Ecto neural progenitor cell (in vitro differentiated cells): ENCODE measurements at regions not wholly inside any gene's neighbourhood (a gene's known extent, or its start where the extent isn't known, plus 50 kb on each side); places are given as distances from the start of the nearest gene placed in this dataset.

ENCODE experiments used
- DNase-seq: peaks from one replicate; pipeline ENCODE4 v3.0.0-alpha.2; 2018; ENCODE audit warnings: low spot score

DNA sequence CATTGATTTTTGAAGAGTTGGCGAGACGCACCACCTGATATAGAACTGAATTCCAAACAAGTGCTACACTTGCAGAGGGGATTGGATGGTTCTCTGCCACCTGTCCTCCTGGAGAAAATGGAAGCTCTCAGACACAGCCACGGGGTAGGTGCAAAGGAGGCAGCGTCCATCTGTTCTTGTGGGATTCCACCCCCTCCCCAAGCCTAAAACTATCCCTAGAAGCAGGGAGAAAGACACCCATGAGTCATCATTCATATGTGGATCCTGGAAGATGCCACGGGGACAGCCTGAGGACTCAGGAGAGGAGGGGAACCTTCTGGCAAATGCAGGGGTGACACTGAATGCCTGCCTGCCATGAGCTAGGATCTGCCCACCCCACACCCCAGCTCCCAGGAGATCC lies 171.3 kb upstream of the CST7 start:
- DNase-seq, result no peak

DNA sequence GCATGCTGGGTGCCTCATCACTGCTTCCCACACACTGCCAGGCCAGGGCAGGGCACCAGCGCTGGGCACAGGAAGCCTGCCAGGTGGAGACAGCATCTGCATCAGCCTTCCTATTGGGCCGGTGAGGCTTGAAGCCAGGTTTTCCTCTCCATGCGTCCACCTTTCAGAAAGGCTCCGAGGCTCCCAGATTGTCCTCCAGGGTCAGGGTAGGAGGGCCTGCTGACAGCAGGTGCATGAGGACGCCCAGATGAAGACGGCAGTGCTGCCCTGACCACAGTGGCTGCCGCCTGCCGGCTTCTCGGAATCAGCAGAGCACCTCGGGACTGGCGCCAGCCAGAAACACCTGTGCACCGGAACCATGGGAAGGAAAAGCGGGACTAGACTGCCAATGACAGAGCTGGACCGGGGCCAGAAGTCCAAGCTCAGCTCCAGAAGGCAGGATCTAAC lies 170.5 kb upstream of the CST7 start:
- no peak for DNase-seq

DNA sequence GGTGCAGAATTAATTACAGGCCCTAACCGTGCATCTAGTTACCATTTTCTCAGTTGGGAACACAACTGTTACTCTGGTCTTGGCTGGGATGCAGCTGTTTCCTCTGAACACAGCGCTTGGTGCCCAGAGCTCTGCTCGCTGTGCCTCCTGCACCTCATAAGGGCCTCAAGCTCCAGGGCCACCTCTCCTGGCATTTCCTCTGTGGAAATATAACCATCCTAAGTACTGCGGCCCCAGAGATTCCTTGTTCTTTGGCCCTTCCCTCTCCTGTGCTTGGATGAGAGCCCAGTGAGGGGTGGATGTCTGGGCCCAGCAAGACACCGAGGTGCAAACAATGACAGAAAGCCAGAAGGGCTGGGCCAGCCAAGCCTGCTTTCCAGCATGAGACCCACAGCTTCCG lies 169.9 kb upstream of the CST7 start:
- no peak for DNase-seq

DNA sequence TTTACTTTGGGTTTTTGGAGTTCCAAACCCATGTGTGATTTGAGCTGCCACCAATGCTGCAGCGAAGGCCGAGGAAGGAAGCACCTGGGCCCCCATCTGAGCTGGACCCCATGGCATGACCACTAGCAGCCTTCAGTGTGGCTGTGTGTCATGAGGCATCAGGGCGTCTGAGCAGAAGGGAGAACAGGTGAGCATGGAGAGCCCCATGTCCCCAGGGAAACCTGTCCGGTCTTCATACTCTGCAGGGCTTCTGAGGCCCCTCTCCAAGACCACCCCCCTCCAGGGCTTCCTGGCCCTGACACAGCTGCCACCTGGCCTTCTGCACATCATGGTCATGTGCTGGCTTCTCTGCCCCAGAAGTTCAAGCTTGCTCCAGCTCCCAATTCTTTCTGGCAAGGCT lies 169.1 kb upstream of the CST7 start:
- DNase-seq, result no peak

DNA sequence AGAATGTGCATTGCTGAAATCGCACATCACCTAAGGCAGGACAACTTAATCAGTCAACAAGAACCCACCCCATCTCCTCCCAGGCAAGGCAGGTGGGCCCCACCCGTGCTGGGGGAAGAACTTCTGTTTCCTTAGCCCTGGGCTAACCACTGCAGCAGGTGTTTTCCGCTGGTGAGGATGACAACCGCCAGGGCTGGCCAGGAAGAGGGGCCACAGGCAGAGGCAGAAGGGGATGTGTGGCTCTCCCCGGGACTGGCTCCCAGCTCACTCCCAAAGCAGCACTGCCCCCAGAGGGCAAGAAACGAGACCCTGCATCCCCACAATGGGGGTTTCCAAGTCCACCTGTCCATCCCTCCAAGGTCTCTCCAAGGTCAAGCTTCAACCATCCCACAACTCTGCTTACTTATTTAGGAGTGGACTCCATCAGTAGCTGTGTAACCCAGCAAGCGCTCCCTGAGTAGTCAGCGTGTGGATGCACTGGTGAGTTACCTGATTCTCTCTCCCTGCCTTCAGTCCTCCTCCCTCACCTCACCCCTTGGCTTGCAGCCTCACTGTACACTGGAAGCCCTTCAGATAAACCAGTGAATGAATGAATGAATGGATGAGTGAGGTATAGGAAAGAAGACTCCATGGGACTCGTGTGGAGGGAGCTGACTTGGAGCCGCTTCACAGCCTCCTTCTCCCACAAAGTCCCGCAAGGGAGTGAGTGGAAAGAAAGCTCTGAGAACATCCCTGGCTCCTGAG lies 168.2 kb upstream of the CST7 start:
- DNase-seq, result no peak

DNA sequence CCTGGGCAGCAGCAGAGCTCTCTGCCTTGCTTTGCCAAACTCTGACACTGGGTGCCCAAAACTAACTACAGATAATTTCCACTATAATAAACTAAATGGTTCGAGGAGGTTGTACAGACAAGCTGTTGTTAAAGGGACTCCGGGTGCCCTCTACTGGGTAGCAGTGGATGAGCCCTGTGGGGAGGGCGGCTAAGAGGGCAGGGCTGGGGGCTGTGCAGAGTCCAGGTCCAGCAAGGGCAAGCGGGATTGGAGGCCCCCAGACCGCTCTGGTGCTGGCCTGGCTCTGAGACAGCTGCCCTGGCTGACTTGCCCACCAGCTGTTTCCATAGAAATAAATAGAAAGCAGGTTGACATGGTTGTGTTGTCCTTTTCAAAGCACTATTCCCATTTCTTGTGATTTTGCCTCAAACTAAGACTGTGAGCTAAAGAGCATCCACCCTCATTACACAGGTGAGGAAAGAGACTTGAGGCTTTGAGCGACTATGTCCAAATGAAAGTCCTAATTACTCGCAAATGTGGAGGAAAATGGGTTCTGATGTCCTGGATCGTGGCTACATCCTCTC lies 167.6 kb upstream of the CST7 start:
- no peak for DNase-seq

DNA sequence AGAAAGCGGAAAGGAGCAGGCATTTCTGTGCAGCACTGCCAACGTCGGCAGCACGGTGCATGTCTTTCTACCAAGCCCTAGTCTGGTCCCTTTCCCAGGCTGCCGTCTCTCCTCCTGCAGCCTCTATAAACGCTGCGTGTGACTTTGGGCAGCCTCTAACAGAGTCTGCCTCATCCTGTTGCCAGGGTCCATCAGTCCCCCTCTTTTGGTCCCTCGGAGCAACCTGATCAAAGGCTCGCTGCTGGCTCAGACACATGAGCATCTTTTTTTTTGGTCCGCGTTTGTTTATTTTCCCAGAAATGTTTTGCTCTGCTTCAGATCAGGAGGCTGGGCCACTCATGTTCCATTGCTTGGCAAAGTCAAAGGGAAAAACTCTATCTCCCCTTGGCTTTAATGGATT lies 166.8 kb upstream of the CST7 start:
- no peak for DNase-seq

DNA sequence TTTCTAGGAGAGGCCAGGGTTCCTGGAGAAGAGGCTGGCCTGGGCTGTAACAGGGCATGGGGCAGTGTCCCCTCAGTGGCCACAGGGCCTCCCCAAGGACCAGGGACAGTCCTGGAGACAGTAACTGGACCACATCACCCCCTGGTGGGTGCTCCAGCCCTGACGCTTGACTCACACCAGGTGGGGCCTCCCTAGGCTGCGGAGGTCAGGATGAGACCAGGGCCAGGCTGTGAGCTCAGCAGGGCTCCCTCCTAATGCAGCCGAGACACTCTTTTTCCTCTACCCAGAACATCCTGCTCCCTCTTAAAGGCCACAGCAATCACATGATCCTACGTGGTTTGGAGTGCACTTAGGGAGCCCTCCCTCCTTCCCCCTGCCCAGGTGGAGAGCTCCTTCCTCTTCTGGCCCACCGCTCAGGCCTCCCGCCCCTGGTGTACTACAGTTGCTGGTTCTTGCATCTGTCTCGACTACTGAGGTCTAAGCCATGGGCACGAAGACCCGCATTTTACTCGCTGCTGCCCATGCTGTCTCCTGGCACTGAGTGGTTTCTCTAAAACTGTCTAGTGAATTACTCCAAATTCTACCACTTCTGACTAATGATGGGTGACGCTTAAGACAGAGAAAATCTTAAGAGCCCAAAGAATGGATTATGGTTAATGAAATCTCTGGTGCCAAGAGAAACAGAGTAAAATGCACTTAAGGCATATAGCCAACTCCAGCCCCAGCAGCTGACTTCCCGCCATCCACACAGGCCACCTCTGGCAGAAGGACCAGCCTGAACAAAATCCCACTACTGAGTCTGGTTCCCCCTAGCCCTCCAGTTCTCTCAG lies 166.1 kb upstream of the CST7 start:
- DNase-seq, result no peak

DNA sequence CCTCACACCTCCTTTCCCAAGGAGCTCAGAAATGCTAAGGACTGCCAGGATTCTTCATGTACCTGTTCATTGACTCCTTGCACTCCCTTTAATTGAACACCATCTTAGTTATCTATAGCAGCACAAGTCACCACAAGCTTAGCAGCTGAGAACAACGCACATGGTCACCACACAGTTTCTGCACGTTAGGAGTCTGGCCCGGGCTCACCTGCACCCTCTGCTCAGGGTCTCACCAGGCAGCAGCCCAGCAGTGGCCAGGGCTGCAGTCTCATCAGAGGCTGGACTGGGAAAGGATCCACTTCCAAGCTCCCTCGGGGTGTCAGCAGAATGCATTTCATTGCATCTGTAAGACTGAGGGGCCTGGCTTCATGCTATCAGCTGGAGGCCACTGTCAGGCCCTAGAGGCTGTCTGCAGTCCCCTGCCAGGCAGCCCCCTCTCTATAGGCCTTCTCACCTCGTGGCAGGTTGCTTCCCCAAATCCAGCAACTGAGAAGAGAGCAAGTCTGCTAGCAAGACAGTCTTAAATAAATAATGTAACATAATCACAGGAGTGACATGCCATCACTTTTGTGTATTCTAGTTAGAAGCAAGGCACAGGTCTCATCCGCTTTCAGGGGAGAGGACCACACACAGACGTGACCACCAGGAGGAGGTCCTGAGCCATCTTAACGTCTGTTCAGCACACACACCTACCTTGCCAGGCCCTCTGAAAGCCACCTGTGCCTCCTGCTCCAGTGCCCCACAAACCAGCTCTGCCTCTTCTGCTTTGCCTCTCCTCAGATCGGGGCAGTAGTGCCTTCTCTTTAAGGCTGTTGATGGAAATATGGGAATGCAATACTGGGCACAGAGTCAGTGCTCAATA lies 165.2 kb upstream of the CST7 start:
- no peak for DNase-seq

DNA sequence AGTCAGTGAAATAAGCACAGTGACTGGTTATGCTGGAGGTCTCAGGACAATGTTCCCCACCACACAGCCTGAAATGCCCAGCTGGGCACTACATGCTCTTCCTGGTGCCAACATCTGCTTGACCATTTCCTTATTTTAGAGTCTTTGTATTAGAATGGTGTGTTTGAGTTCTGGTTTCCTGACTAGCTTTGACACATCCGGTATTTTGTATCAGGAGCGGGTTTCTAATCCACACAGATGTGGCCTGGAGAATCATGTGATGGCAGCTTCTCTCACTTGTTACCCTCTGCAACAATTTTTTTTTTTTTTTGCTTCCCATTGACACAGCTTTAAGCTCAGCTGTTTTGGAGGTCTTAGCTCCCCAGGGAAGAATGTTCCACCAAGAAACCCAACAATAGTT lies 164.5 kb upstream of the CST7 start:
- no peak for DNase-seq

DNA sequence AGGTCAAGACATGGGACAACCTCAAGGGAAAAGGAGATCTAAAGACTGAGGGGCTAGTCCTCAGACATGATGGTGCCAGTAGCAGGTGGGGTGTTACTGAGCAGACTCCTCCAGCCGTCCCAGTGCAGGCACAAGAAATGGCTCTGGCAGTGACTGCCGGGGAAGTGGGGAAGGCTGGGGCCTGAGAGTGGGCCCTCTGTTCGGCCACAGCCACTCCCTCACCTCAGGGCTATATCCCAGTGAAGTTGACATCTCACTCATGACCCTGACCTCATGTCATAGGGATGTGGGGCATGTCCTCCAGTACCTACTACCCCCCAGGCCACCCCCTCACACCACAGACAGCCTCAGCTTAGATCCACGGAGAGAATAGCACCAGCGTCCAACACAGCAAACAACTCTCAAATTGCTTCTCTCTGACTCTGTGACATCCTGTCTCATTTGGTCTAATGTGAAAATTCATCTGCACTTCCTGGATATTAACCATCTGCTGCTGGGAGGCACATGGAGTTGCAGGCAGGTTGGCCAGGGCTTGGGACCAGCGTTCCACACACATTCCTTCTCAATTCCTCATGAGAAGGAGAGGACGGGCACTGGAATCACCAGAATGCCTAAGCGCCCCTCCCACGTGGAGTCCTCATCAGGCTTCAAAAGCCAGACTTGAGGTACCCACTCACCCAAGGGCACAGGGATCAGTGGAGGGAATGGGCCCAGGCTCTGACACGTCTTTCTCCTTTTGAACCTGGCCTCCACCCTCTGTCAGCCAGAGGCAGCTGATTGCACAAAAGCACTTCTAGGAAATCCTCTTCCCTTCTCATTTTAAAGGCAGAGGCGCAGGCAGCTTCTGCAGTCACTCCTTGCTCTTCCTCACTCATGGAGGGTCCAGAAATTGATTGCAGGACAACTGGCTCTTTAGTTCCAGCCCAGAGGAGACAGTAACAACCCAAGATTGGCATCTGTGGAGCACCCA lies 163.6 kb upstream of the CST7 start:
- no peak for DNase-seq

DNA sequence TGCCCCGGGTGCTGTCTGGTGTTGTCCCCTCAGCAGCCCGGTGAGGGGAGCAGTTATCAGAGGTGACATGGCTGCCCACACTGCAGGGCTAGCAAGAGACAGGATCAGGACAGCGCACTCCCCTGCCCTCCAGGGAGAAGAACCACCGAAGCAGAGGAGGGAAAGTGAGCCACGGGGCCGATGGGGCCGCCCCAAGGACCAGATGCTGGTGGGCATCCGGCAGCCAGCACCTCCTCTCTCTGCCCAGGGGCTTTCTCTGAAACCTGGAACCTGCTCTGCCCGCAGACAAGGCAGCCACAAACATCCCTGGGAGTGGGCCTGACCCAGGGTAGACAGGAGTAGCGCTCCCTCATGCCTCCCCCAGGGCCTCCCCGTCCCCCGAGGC lies 163.0 kb upstream of the CST7 start:
- DNase-seq, result no peak

DNA sequence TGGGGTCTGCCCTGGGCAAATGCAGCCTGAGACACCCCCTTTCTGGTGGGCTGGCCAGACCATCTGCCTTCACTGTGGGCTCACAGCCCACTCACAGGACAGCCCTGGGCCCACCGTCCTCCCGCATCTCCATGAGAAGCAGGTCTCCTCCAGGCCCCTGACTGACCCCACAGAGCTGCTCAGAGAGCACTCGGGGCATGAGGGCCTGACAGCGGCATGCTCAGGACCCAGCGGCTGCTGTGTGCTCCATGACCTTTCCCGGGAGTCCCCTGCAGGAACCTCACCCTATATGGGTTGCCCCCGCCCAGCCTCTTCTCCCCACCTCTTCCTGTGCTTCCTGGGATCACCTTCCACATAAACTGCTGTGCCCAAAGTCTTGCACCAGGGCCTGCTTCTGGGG lies 162.4 kb upstream of the CST7 start:
- DNase-seq, result no peak

DNA sequence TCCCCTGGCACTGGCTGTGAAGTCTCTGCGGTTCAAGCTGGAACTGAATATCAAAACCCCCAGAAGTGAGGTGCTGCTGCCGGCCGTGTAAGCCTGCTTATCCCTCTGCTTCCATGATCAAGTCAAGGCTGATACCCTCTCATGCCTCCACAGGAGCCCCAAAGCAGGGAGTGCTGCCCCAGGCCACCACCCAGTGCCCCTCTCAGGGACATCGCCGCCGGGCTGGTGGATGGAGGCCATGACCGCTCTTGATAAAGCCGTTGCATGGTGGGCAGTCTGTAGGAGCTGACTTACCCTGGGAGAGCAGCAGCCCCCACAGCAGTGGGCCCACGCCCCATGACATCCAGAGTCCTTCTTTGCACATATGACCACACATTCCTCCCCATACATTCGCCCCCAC lies 162.0 kb upstream of the CST7 start:
- no peak for DNase-seq

DNA sequence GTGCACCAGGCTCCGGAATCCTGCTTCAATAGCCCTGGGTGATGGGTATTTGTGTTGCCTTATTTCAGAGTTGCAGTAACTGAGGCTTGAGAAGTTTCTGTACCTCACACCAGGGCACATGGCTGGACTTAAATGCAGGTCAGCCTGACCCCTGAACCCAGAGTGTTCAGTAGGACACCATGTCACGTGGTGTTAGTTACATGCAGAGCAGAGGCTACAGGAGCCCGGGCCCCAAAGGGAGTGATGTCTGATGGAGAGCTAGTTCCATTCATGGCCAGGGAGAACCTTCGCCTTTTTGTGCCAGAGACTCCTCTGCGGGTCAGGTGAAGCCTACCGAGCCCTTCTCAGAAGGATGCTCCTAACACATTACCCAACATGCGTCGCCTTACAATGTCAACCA lies 161.4 kb upstream of the CST7 start:
- DNase-seq, result no peak

DNA sequence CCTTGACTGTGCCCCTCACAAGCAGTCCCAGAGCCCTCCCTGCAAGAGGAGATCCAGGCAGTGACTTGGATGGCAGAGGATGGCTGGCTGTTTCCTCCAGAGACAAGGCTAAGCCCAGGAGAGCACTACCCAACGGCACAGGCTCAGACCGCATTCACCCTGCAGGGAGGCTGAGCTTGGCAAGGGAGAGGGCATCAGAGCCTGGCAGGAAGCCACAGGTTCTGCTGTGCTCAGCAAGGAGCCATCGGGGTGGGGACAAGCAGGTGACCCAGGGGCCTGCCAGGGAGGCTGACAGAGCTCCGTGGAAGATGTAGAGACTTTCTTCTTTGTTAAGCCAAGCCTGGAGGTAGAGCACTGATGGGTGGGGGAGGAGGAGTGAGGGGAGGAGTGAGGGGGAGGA lies 159.2 kb upstream of the CST7 start:
- no peak for DNase-seq

DNA sequence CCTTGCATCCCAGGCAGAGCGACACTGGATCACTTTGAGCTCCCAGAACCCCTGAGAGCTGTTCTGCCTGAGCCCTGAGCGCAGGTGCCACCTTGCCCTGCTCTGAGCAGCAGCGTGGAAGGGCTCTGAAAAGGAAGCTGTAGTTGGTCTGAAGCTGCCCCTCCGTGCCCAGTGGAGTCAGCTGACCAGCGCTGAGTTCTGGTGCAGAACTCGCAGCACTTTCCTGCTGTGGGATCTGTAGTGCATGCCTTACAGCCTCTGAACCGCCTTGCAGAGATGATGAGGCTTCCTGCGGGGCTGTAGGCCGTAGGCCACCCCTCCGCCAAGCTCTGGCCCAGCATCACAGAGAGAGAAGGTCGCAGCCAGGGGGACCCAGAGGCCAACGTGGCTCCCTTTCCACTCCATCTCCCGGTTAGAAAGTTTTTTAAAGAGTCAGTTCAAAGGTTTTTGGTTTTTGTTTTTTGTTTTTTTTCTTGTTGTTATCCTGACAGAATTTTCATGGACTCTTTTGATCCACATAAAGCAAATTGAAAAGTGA lies 158.3 kb upstream of the CST7 start:
- no peak for DNase-seq

DNA sequence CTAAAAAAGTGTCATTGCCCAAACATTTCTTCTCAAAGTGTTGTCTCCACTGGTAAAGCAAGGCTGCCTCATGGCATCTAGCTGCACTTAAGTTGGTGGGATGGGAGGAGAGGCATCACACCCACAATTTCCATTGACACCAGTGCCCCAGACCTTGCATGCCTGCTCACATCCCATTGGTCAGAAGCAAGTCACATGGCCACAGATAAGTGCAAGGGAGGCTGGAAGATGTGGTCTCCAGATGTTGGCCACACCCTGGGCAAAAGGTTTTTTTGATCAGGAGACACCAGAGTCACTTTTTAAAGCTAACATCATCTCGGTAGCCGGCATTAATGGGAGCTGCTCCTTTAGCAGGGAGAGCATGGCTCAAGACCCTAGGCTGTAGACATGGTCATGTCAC lies 157.1 kb upstream of the CST7 start:
- DNase-seq, result no peak

DNA sequence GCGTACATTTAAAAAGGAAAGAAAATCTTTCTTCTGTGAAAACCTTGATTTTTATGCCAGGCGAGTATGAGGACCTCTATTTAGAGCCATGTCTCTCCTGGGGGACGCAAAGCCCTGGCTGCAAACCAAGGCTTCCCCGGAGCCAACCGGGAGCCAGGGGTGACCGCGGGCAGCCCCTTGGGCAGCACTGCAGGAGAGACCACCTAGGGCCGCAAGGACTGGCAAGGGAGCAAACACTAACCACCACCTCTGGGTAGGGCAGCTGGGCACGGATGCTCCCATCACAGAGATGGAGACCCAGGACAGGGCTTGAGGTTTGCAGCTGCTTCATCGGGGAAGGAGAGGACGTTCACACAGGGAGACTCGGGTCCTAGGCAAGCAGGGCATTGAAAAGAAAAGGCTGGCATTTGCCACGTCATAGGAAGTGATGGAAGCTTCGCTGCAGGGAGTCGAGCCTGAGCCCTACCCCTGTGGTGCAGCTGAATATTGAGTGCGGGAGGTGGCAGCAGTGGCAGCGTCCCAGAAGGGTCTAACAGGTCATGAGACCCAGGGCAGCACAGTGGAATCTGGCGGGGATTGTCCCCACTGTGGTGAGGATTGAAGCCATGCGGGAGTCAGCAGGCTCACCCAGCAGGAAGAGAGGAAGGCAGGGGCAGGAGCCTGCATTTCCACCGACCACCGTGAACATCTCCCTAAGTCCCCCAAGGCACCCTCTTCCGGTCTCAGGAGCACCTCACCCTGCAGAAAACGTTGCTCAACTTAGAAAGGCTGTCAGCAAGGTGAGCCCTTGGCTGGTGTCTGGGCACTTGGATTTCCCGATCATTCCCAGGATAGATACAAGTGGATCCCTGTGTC lies 156.2 kb upstream of the CST7 start:
- DNase-seq, result no peak

DNA sequence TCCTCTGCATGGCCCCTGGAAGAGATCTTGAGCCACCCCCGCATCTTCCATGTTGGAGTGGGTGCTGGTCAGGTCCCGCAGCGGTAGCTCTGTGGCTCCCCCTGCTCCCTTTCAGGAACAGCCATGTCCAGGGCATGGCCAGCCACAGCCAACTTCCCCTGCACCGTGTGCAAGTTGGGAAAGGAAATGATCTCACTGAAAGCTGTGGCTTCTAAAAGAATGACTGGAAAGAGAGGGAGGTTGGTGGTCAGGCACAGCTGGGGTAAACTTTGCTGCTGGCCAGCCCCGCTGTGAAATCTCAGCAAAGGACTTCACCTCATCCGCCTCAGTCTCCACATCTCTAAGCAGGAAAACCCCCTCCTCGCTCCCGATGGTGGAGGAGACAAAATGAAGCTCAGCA lies 153.6 kb upstream of the CST7 start:
- no peak for DNase-seq
